Cardiac septum (tissue), 1 donor: ENCODE measurements at regions not wholly inside any gene's neighbourhood (a gene's known extent, or its start where the extent isn't known, plus 50 kb on each side); places are given as distances from the start of the nearest gene placed in this dataset.

ENCODE experiments used
- DNase-seq: peaks from one replicate; pipeline ENCODE4 v3.0.0-alpha.2; 2020; ENCODE audit warnings: low spot score
- intact Hi-C: fragments of 100-400 bp; cut with DNase I; formaldehyde crosslinking; loops from one replicate; pipeline ENCODE4 v1.14.0; 2022
- donor health status: DM: no; HTN: no; CAD: no.

- intact Hi-C loops = no loop called here
- DNase-seq = no peak
These were observed 1177.8 kb downstream of the TBC1D22A start for GRCh38 chr22:47940211-47940610.

- intact Hi-C loops = no loop called here
- no peak for DNase-seq
These were observed 1171.4 kb downstream of the TBC1D22A start for GRCh38 chr22:47933891-47934290.

DNA sequence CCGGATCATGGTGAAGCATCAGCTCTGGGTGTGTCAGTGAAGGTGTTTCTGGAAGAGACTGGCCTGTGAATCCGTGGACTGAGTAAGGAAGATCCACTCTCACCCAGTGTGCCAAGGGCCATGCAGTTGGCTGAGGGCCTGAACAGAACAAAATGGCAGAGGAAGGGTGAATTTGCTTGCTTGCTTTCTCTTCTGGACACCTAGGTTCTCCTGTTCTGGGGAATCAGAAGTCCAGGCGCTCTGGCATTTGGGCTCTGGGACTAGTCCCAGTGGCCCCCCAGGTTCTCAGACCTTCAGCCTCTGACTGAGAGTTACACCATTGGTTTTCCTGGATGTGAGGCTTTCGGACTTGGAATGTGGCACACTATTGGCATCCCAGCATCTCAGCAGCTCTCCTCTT lies 1170.8 kb downstream of the TBC1D22A start:
- no peak for DNase-seq
- intact Hi-C loops = no loop called here

- no peak for DNase-seq
- intact Hi-C loops = no loop called here
These were observed 1167.3 kb downstream of the TBC1D22A start for GRCh38 chr22:47929646-47930185.

DNA sequence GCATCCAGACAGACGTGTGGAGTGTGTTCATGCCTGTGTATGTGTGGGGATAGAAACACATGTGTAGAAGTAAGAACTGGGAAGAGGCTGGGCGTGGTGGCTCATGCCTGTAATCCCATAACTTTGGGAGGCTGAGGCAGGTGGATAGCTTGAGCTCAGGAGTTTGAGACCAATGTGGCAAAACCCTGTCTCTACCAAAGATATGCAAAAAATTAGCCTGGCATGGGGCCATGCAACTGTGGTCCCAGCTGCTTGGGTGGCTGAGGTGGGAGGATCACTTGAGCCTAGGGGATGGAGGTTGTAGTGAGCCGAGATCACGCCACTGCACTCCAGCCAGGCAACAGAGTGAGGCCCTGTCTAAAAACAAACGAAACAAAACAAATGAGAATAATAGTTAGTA lies 1166.6 kb downstream of the TBC1D22A start:
- intact Hi-C loops = no loop called here

DNA sequence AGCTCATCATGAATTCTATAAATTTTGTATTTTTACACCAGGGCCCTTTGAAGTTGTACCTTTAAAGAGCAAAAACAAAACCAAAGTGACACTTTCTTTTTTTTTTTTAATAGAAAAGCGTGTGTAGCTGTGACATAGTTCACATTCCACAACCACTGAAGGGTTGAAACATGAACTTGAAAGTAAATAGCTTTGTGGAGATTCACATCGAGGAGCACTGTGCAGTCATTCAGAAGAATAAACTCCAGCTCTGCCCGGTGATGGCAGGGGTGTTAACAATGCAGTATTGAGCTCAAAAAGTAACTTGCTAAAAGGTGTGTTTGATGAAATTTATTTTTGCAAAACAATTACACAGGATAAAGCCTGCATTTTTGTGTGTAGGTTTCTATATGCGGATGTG lies 1166.2 kb downstream of the TBC1D22A start:
- DNase-seq = no peak
- intact Hi-C loops = no loop called here

More for the DNA sequence above, 1166.6 kb downstream of the TBC1D22A start:
- DNase-seq = no peak

DNA sequence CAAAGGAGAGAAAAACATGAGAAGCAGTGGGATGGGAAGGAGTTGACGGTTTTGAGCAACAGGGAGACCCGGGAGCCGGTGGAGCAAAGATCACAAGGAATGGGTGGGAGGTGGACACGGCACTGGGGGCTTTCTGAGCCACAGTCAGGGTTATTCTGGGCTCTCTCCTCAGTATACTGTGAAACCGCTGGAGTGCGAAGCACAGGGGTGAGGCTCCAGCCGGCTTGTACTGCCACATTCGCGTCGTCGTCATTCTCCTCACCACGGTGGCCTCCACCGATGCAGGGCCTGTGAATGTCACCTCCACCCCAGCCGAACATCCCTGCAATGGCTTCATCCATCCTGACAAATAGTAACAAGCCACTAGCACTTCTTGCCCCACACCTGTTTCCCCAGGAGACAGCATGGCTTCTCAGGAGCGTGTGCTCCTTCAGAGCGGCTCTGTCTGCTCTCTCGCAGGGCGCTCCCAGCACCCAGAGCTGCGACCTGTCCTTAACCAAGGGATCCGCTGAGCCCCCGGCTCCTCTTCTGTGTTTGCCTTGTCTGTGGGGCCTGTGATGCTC lies 1165.3 kb downstream of the TBC1D22A start:
- intact Hi-C loops = no loop called here
- DNase-seq = no peak

- intact Hi-C loops = no loop called here
- DNase-seq = no peak
These were observed 1160.6 kb downstream of the TBC1D22A start for GRCh38 chr22:47923011-47923427.

DNA sequence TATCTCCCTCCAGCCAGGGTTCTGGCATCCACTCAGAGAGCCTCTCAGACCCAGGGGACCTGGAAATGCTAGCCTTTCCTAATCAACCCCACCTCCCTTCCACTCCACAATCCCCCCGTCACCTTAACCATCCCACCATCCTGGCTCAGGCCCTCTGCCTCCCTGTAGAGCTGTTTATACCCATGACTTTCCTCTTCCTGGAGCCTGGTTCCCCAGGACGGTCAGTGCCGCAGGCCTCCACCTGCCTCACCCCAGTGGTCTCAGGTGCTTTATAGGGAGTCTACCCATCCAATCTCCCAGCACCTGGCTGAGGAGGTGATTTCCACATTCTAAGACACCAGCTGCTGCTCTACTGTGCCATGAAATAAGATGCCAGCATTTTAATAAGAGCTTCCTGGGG lies 1159.5 kb downstream of the TBC1D22A start:
- intact Hi-C loops = no loop called here
- no peak for DNase-seq

- intact Hi-C loops = no loop called here
- no peak for DNase-seq
These were observed 1158.0 kb downstream of the TBC1D22A start for GRCh38 chr22:47920380-47920959.

DNA sequence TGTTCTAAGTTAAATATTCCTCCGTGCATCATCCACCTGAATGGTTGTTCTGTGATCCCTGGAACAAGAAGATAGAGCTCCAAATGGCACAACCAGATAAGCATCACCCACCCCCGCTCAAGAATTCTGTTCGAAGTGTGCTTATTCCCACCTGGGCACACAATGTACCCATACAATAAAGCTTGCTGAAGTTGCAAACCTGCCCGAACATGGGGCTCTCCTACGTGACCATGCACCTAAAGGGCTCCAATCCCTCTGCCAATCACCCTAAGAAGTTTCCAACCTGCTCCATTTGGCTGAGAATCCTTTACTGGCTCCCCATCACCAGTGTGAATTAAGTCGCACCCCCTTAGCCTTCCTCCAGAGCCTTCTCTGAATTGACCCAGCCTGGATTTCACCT lies 1157.4 kb downstream of the TBC1D22A start:
- no peak for DNase-seq
- intact Hi-C loops = no loop called here

DNA sequence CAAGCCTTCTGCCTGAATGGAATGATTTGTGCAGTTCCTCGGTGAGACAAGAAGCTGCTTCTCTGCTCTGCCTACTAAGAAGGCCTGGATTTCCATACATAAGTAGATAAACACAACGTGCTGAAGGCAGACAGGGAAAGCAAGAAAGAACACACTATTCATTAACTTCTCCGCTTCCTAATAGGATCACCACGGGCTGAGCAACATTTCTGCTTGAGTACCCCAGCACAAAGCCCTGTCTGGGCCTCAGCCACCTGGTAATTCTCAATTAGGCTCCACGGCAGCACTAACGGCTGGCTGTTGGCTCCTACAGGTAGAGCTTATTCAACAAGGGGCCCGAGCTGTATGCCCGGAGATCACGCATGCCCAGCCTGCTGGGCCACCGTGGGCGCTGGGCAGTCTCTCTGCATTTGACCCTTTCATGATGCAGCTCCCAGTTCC lies 1156.6 kb downstream of the TBC1D22A start:
- no peak for DNase-seq
- intact Hi-C loops = no loop called here

- intact Hi-C loops = no loop called here
- no peak for DNase-seq
These were observed 1155.9 kb downstream of the TBC1D22A start for GRCh38 chr22:47918276-47918921.

- intact Hi-C loops = no loop called here
- no peak for DNase-seq
These were observed 1152.1 kb downstream of the TBC1D22A start for GRCh38 chr22:47914481-47915097.

DNA sequence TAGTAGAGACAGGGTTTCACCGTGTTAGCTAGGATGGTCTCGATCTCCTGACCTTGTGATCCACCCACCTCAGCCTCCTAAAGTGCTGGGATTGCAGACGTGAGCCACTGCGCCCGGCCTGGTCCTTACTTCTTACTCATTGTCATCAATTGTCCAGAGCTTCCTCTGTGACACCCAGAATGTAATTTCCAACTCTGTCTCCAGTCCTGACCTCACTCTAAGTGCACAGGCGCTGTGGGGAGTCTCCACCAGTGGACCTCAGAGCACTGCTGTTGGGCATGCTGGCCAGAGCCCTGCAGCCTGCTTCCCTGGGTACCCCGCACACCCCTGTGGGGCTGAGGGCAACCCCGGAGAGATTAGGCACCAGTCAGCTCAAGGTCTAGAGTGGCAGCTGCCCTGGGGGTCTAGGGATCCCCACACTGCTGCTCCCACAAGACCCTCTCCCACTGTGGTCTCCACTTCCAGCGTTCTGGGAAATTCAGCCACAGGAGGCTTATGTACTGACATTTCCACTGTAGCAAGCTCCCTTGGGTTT lies 1140.3 kb downstream of the TBC1D22A start:
- intact Hi-C loops = no loop called here
- no peak for DNase-seq

- DNase-seq = no peak
- intact Hi-C loops = no loop called here
These were observed 1139.5 kb downstream of the TBC1D22A start for GRCh38 chr22:47901911-47902310.

- DNase-seq = no peak
- intact Hi-C loops = no loop called here
These were observed 1137.4 kb downstream of the TBC1D22A start for GRCh38 chr22:47899894-47900293.

GRCh38 chr22:47898946-47899345 lies 1136.5 kb downstream of the TBC1D22A start:
- DNase-seq = no peak
- intact Hi-C loops = no loop called here

- DNase-seq = no peak
- intact Hi-C loops = no loop called here
These were observed 1129.2 kb downstream of the TBC1D22A start for GRCh38 chr22:47891609-47892008.

DNA sequence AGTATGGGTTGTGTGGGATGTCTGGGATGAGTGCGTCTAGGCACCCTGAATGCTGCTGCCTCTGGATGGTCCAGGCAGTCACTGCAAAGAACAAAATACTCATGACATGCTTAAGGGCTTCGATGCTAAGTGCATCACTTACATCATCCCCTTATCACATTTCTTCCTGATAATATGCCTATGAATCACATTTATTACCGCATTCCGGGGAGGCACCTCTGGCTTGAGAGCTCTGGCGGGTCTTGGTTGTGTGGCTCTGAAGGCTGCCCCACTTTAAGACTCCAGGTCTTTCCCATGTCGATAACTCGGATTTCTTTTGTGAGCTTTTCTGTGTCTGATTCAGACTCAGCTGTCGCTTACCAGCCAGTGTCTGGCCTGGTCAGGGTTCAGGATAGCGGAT lies 1126.4 kb downstream of the TBC1D22A start:
- intact Hi-C loops = no loop called here
- DNase-seq = no peak
